Stomach (tissue), 8 donors: ENCODE measurements at regions not wholly inside any gene's neighbourhood (a gene's known extent, or its start where the extent isn't known, plus 50 kb on each side); places are given as distances from the start of the nearest gene placed in this dataset.
"Not testable (repeated sequence)": the region's sequence is repeated elsewhere in the genome, so short reads cannot be mapped to it uniquely, and the experiment has no call there.

Experiments used
- DNase-seq, 2 donors: peaks; one replicate each; pipeline versions ENCODE4 v3.0.0 to v3.0.0-alpha.2; 2013 to 2019
- H3K27ac ChIP-seq, 5 donors: fragments of 200-600 bp in 4 of 5; sonication (generic) in 4 of 5; one replicate each; pipeline ENCODE4 v1.5.1; 2013 to 2019; ENCODE audit warnings: mild to moderate bottlenecking in 1 of 5, moderate library complexity in 1 of 5
- H3K27me3 ChIP-seq, 3 donors: fragments of 200-600 bp; sonication (generic); one replicate each; pipeline ENCODE4 v1.5.1; 2017 to 2019; ENCODE audit warnings: mixed run types in 1 of 3
- H3K36me3 ChIP-seq, 4 donors: fragments of 200-600 bp; sonication (generic); 1 replicate in 3 of 4; 2 replicates in 1 of 4; pipeline ENCODE4 v1.5.1; 2016 to 2019
- H3K4me1 ChIP-seq, 4 donors: fragments of 200-600 bp; sonication (generic); one replicate each; pipeline ENCODE4 v1.5.1; 2016 to 2019
- H3K4me3 ChIP-seq, 4 donors: fragments of 200-600 bp; sonication (generic) in 3 of 4; one replicate each; pipeline ENCODE4 v1.5.1; 2016 to 2019; ENCODE audit warnings: mild to moderate bottlenecking in 1 of 4
- H3K9me3 ChIP-seq, 4 donors: fragments of 200-600 bp; sonication (generic); one replicate each; pipeline ENCODE4 v1.5.1; 2016 to 2019
- EP300 ChIP-seq: sonication (generic); formaldehyde crosslinking; IDR thresholded peaks from one replicate; pipeline ENCODE4 v1.6.1; 2017; ENCODE audit warnings: antibody characterized with exemption
- POLR2A ChIP-seq, 4 donors: fragments of 450-650 bp; IDR thresholded peaks; one replicate each; pipeline ENCODE4 v1.6.1; 2016; ENCODE audit warnings: antibody characterized with exemption in 4 of 4, control low read depth in 2 of 4, mild to moderate bottlenecking in 1 of 4, moderate library complexity in 1 of 4
- POLR2AphosphoS5 ChIP-seq, 3 donors: sonication (generic); formaldehyde crosslinking; IDR thresholded peaks; one replicate each; pipeline ENCODE4 v1.6.1; 2016; ENCODE audit warnings: antibody characterized with exemption in 3 of 3
- WGBS, 5 donors: extraction: QIAGEN DNeasy Blood & Tissue Kit in 3 of 5; methylation state at CpG; one replicate each; pipeline versions ENCODE4 v1.1.5 to v1.1.7; 2013 to 2018; 5-methylcytosine and 5-hydroxymethylcytosine counted together
- intact Hi-C: fragments of 100-400 bp; cut with DNase I; formaldehyde crosslinking; loops from one replicate; pipeline ENCODE4 v1.15.1; 2023; ENCODE audit warnings: low total_unique reads
- TF ChIP-seq, protein P1 (sequence below), 7 experiments: fragments of 450-650 bp in 4 of 7; fragments of 200-600 bp in 3 of 7; sonication (generic) in 3 of 7; IDR thresholded peaks; one replicate each; pipeline ENCODE4 v1.5.1; 2016 to 2019; ENCODE audit warnings: antibody characterized with exemption in 7 of 7, control low read depth in 2 of 7, mild to moderate bottlenecking in 1 of 7
- donor health status: healthy with polysubstance abuse.
- donor health status: Bipolar disorder and iron deficiency.
- donor health status: healthy.

GRCh38 chr2:47690132-47690531 is 92.8 kb upstream of the MSH6 start:
- peaks cover 0 to 6% (median 0%) of the 10 kb centered on the region in 3 donors for H3K27me3 ChIP-seq
- WGBS, 5 donors = 68 to 86% (median 79%) methylated on average over 2 of the region's 2 CpGs
- DNase-seq = no peak
- intact Hi-C loops = no loop called here
- H3K4me3 ChIP-seq = no peak overlapping the region
- no peak overlapping the region for H3K27ac ChIP-seq
- no peaks in the 10 kb centered on the region for H3K36me3 ChIP-seq
- H3K9me3 ChIP-seq = peaks cover 0 to 18% (median 5%) of the 10 kb centered on the region in 4 donors
- TF ChIP-seq, protein P1, sequence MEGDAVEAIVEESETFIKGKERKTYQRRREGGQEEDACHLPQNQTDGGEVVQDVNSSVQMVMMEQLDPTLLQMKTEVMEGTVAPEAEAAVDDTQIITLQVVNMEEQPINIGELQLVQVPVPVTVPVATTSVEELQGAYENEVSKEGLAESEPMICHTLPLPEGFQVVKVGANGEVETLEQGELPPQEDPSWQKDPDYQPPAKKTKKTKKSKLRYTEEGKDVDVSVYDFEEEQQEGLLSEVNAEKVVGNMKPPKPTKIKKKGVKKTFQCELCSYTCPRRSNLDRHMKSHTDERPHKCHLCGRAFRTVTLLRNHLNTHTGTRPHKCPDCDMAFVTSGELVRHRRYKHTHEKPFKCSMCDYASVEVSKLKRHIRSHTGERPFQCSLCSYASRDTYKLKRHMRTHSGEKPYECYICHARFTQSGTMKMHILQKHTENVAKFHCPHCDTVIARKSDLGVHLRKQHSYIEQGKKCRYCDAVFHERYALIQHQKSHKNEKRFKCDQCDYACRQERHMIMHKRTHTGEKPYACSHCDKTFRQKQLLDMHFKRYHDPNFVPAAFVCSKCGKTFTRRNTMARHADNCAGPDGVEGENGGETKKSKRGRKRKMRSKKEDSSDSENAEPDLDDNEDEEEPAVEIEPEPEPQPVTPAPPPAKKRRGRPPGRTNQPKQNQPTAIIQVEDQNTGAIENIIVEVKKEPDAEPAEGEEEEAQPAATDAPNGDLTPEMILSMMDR (IDR thresholded peaks at IDR 0.05) = no peak
- TF ChIP-seq POLR2AphosphoS5 (IDR thresholded peaks at IDR 0.05) = no peak
- no peak for TF ChIP-seq POLR2A (IDR thresholded peaks at IDR 0.05)
- no peak for TF ChIP-seq EP300
- H3K4me1 ChIP-seq = no peaks in the 10 kb centered on the region

- 49 to 76% (median 71%) methylated on average over 4 of the region's 4 CpGs for WGBS, 5 donors
- H3K4me1 ChIP-seq, DNase-seq, H3K4me3 ChIP-seq, H3K36me3 ChIP-seq, H3K27me3 ChIP-seq, intact Hi-C loops, H3K27ac ChIP-seq: not testable (repeated sequence)
- peaks cover 0 to 18% (median 5%) of the 10 kb centered on the region in 4 donors for H3K9me3 ChIP-seq
Observed at GRCh38 chr2:47689118-47689517, 93.8 kb upstream of the MSH6 start.

GRCh38 chr2:47688561-47688960 is 94.4 kb upstream of the MSH6 start:
- Histone ChIP-seq H3K9me3 (peaks cover 0 to 18% (median 5%) of the 10 kb centered on the region in 4 donors), H3K27me3 (no peaks in the 10 kb centered on the region), H3K4me1 (no peaks in the 10 kb centered on the region), H3K27ac (no peak overlapping the region), H3K36me3 (no peaks in the 10 kb centered on the region), H3K4me3 (no peak overlapping the region)
- intact Hi-C loops = no loop called here
- no peak for DNase-seq
- TF ChIP-seq POLR2A (IDR thresholded peaks at IDR 0.05) (no peak), EP300 (no peak), POLR2AphosphoS5 (IDR thresholded peaks at IDR 0.05) (no peak)
- TF ChIP-seq, protein P1 (IDR thresholded peaks at IDR 0.05) = no peak
- WGBS, 5 donors = 24 to 77% (median 63%) methylated on average over 5 of the region's 5 CpGs

GRCh38 chr2:47687856-47688255 is 95.1 kb upstream of the MSH6 start:
- no peak overlapping the region for H3K27ac ChIP-seq
- no peaks in the 10 kb centered on the region for H3K4me1 ChIP-seq
- WGBS, 5 donors = 85 to 100% (median 96%) methylated on average over 1 of the region's 1 CpG
- no peak overlapping the region for H3K4me3 ChIP-seq
- no peaks in the 10 kb centered on the region for H3K27me3 ChIP-seq
- peaks cover 0 to 18% (median 5%) of the 10 kb centered on the region in 4 donors for H3K9me3 ChIP-seq
- no peak for TF ChIP-seq POLR2AphosphoS5 (IDR thresholded peaks at IDR 0.05)
- TF ChIP-seq POLR2A (IDR thresholded peaks at IDR 0.05) = no peak
- intact Hi-C loops = no loop called here
- no peaks in the 10 kb centered on the region for H3K36me3 ChIP-seq
- no peak for DNase-seq

- Histone ChIP-seq H3K27ac (no peak overlapping the region), H3K4me3 (no peak overlapping the region), H3K36me3 (no peaks in the 10 kb centered on the region), H3K27me3 (no peaks in the 10 kb centered on the region), H3K4me1 (no peaks in the 10 kb centered on the region), H3K9me3 (peaks cover 0 to 18% (median 5%) of the 10 kb centered on the region in 4 donors)
- DNase-seq = no peak
- 81 to 89% (median 86%) methylated on average over 5 of the region's 5 CpGs for WGBS, 5 donors
- intact Hi-C loops = no loop called here
- TF ChIP-seq, protein P1 (IDR thresholded peaks at IDR 0.05) = no peak
- TF ChIP-seq POLR2A (IDR thresholded peaks at IDR 0.05) (no peak), POLR2AphosphoS5 (IDR thresholded peaks at IDR 0.05) (no peak), EP300 (no peak)
Observed at GRCh38 chr2:47686018-47686417, 96.9 kb upstream of the MSH6 start.
